ENCODE measurements at regions not wholly inside any gene's neighbourhood (a gene's known extent, or its start where the extent isn't known, plus 50 kb on each side); places are given as distances from the start of the nearest gene placed in this dataset.

DNA sequence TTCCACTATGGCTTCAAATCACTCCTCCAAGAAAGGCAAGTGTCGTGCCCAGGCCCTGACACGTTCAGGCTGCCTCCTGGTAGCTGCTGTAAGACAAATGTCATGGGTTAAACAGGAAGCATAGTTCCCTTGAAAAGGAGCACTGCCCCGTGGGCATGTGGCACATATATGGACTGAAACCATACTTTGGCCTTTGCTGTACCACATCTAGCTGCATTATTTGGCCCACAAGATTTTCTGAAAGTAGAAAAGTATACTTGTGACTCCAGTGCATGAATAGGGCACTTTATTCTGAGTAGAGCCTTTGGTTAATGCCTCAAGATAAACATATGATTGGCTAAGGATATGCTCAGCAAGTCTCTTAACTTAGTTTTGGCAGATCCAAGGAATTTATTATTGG, 218.7 kb upstream of the EGLN3 start:
- no peak overlapping the region for H3K27ac Mint-ChIP-seq
- no peak for DNase-seq (ENCODE audit: low spot score, unreplicated experiment)
- H3K4me3 Mint-ChIP-seq (ENCODE audit: low read depth) = no peak overlapping the region
- TF ChIP-seq, protein P1, sequence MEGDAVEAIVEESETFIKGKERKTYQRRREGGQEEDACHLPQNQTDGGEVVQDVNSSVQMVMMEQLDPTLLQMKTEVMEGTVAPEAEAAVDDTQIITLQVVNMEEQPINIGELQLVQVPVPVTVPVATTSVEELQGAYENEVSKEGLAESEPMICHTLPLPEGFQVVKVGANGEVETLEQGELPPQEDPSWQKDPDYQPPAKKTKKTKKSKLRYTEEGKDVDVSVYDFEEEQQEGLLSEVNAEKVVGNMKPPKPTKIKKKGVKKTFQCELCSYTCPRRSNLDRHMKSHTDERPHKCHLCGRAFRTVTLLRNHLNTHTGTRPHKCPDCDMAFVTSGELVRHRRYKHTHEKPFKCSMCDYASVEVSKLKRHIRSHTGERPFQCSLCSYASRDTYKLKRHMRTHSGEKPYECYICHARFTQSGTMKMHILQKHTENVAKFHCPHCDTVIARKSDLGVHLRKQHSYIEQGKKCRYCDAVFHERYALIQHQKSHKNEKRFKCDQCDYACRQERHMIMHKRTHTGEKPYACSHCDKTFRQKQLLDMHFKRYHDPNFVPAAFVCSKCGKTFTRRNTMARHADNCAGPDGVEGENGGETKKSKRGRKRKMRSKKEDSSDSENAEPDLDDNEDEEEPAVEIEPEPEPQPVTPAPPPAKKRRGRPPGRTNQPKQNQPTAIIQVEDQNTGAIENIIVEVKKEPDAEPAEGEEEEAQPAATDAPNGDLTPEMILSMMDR (IDR thresholded peaks at IDR 0.05; ENCODE audit: unreplicated experiment) = no peak
- no peaks in the 10 kb centered on the region for H3K9me3 Mint-ChIP-seq (ENCODE audit: low read depth)
- H3K27me3 Mint-ChIP-seq = peaks cover 8% of the 10 kb centered on the region
- no peaks in the 10 kb centered on the region for H3K36me3 Mint-ChIP-seq (ENCODE audit: insufficient read depth)
- peaks cover 10% of the 10 kb centered on the region for H3K4me1 Mint-ChIP-seq (ENCODE audit: low read depth)

- H3K4me3 Mint-ChIP-seq (ENCODE audit: low read depth) = no peak overlapping the region
- TF ChIP-seq, protein P1 (IDR thresholded peaks at IDR 0.05; ENCODE audit: unreplicated experiment) = no peak
- H3K36me3 Mint-ChIP-seq (ENCODE audit: insufficient read depth) = no peaks in the 10 kb centered on the region
- peaks cover 8% of the 10 kb centered on the region for H3K27me3 Mint-ChIP-seq
- peaks cover 10% of the 10 kb centered on the region for H3K4me1 Mint-ChIP-seq (ENCODE audit: low read depth)
- no peak for DNase-seq (ENCODE audit: low spot score, unreplicated experiment)
- H3K9me3 Mint-ChIP-seq (ENCODE audit: low read depth) = no peaks in the 10 kb centered on the region
- no peak overlapping the region for H3K27ac Mint-ChIP-seq
Measured at GRCh38 chr14:34168656-34169055, 217.8 kb upstream of the EGLN3 start.

DNA sequence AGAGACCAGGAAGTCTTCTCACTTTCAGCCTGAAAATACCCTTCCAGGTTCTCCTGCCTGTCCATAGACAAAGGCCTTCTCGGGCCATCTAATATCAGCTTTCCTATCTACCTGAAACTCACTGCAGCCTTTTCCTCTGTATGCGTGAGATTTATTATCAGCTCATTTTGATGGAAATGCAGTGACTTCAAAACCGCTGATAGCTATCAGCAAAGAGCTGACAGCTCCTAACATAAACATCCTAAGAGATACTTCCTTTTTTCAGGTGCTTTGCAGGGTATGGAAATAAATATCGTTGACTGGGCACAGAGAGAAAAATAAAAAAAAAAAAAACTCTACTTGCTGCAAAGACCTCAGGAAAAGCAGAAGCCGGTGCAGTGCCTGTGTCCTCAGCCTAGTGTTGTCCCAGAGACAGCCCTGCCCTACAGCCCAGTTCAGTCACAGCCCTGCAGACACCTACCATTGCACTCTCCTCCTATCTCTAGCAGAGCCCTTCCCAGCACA, 215.0 kb upstream of the EGLN3 start:
- DNase-seq (ENCODE audit: low spot score, unreplicated experiment) = no peak
- H3K36me3 Mint-ChIP-seq (ENCODE audit: insufficient read depth) = no peaks in the 10 kb centered on the region
- TF ChIP-seq, protein P1 (IDR thresholded peaks at IDR 0.05; ENCODE audit: unreplicated experiment) = no peak
- no peaks in the 10 kb centered on the region for H3K9me3 Mint-ChIP-seq (ENCODE audit: low read depth)
- H3K4me1 Mint-ChIP-seq (ENCODE audit: low read depth) = no peaks in the 10 kb centered on the region
- H3K27ac Mint-ChIP-seq = no peak overlapping the region
- peaks cover 5% of the 10 kb centered on the region for H3K27me3 Mint-ChIP-seq
- no peak overlapping the region for H3K4me3 Mint-ChIP-seq (ENCODE audit: low read depth)

DNA sequence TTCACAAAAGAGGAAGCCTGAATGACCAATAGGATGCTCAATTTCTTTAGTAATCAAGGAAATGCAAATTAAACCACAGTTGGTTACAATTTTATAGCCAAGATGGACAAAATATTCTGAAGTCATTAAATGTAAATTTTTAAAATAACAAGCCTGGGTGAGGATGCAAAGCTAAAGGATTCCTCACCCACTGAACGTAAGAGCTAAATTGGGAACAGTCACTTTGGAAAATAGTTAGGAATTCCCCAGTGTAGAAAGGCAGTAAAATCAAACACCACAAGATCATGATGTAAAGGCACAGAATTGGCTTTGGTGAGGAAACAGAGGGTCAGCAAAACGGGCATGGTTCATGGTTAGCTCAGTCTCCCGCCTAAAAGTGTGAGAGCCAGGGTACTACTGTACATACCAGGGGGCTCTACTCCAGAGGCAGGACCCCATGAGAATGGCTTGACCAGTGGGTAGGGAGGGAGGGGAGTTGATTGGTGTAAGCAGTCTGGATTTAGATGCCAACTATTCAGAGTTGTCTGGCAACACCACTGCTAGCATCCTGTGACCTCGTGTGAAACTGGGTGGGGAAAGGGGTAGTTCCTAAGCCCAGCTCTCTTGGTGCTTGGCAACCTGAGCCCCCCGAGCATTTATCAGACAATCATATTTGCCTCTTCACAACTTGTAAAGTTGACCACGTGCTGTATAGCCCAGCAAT, 213.4 kb upstream of the EGLN3 start:
- Mint-ChIP-seq H3K27ac (no peak overlapping the region), H3K4me1 (ENCODE audit: low read depth) (no peaks in the 10 kb centered on the region), H3K36me3 (ENCODE audit: insufficient read depth) (no peaks in the 10 kb centered on the region), H3K9me3 (ENCODE audit: low read depth) (no peaks in the 10 kb centered on the region), H3K4me3 (ENCODE audit: low read depth) (no peak overlapping the region), H3K27me3 (peaks cover 5% of the 10 kb centered on the region)
- TF ChIP-seq, protein P1 (IDR thresholded peaks at IDR 0.05; ENCODE audit: unreplicated experiment) = no peak
- no peak for DNase-seq (ENCODE audit: low spot score, unreplicated experiment)

GRCh38 chr14:34161351-34162082, 210.6 kb upstream of the EGLN3 start:
- H3K9me3 Mint-ChIP-seq (ENCODE audit: low read depth) = no peaks in the 10 kb centered on the region
- DNase-seq (ENCODE audit: low spot score, unreplicated experiment) = no peak
- no peak overlapping the region for H3K4me3 Mint-ChIP-seq (ENCODE audit: low read depth)
- no peaks in the 10 kb centered on the region for H3K27me3 Mint-ChIP-seq
- H3K36me3 Mint-ChIP-seq (ENCODE audit: insufficient read depth) = no peaks in the 10 kb centered on the region
- TF ChIP-seq, protein P1 (IDR thresholded peaks at IDR 0.05; ENCODE audit: unreplicated experiment) = no peak
- no peaks in the 10 kb centered on the region for H3K4me1 Mint-ChIP-seq (ENCODE audit: low read depth)
- no peak overlapping the region for H3K27ac Mint-ChIP-seq
